H1 (cell line): ENCODE measurements at regions not wholly inside any gene's neighbourhood (a gene's known extent, or its start where the extent isn't known, plus 50 kb on each side); places are given as distances from the start of the nearest gene placed in this dataset.

ENCODE experiments used
- CTCF ChIA-PET: fragments of 300-600 bp; sonication (Branson Sonifier 250); formaldehyde crosslinking; loops from one replicate; lab custom pipeline; 2021; ENCODE audit not compliant: partially characterized antibody; lab: Charles Lee
- POLR2A ChIA-PET: fragments of 300-600 bp; sonication (Branson Sonifier 250); formaldehyde crosslinking; loops from one replicate; lab custom pipeline; 2021; ENCODE audit warnings: inconsistent platforms; ENCODE audit not compliant: partially characterized antibody; lab: Charles Lee
- DNase-seq, 2 experiments: peaks; one replicate each; pipeline versions ENCODE4 v3.0.0 to v3.0.0-alpha.2; 2010 to 2022; ENCODE audit warnings: low spot score in 2 of 2, low read depth in 1 of 2, mixed read lengths in 1 of 2
- FAIRE-seq: peaks from 2 replicates; lab custom pipeline; 2011; peaks lifted over from hg19 to GRCh38; lab: Jason Lieb, UNC
- H2AFZ ChIP-seq: 2 replicates; pipeline ENCODE4 v1.8.1; 2012; ENCODE audit warnings: low read length, inconsistent platforms
- H2AK5ac ChIP-seq: 2 replicates; pipeline ENCODE4 v1.6.1; 2013; ENCODE audit warnings: low read depth, low read length
- H2BK120ac ChIP-seq: replicated peaks from 2 replicates; pipeline ENCODE3; 2013; ENCODE audit warnings: low read depth, low read length, inconsistent platforms
- H2BK12ac ChIP-seq: 2 replicates; pipeline ENCODE4 v1.6.1; 2013; ENCODE audit warnings: low read depth, low read length
- H2BK15ac ChIP-seq: 2 replicates; pipeline ENCODE4 v1.6.1; 2013; ENCODE audit warnings: low read length
- H2BK20ac ChIP-seq: 2 replicates; pipeline ENCODE4 v1.6.1; 2013; ENCODE audit warnings: low read length
- H2BK5ac ChIP-seq: 2 replicates; pipeline ENCODE4 v1.6.1; 2013; ENCODE audit warnings: low read depth, low read length
- H3K14ac ChIP-seq: 2 replicates; pipeline ENCODE4 v1.6.1; 2013; ENCODE audit warnings: inconsistent platforms; ENCODE audit not compliant: insufficient read length
- H3K18ac ChIP-seq: 2 replicates; pipeline ENCODE4 v1.6.1; 2013; ENCODE audit warnings: low read length; ENCODE audit errors: extremely low read depth
- H3K23ac ChIP-seq: 2 replicates; pipeline ENCODE4 v1.6.1; 2013; ENCODE audit warnings: inconsistent platforms; ENCODE audit not compliant: insufficient read length
- H3K23me2 ChIP-seq: 2 replicates; pipeline ENCODE4 v1.6.1; 2013; ENCODE audit warnings: low read depth, low read length
- H3K27ac ChIP-seq: 2 replicates; pipeline ENCODE4 v1.6.1; 2011; ENCODE audit warnings: low read depth, low read length, inconsistent platforms
- H3K27me3 ChIP-seq, 4 experiments: replicated peaks in 1 of 4; 1 replicate in 1 of 4; 2 replicates in 3 of 4; pipeline versions ENCODE4 v1.6.1 to v1.8.1; 2011 to 2013; ENCODE audit warnings: low read length in 3 of 4, mild to moderate bottlenecking in 3 of 4, inconsistent platforms in 2 of 4, mixed read lengths in 2 of 4, moderate library complexity in 1 of 4; ENCODE audit not compliant: control insufficient read depth in 3 of 4, insufficient read depth in 3 of 4; ENCODE audit errors: extremely low read depth in 1 of 4
- H3K36me3 ChIP-seq, 4 experiments: 2 replicates each; pipeline versions ENCODE4 v1.6.1 to v1.8.1; 2011 to 2013; ENCODE audit warnings: mild to moderate bottlenecking in 4 of 4, low read length in 3 of 4, moderate library complexity in 2 of 4, control low read depth in 1 of 4, inconsistent platforms in 1 of 4; ENCODE audit not compliant: insufficient read depth in 4 of 4, control insufficient read depth in 2 of 4
- H3K4ac ChIP-seq: replicated peaks from 2 replicates; pipeline ENCODE3; 2013; ENCODE audit warnings: low read length, low read depth, mixed read lengths, inconsistent platforms; ENCODE audit not compliant: insufficient read length
- H3K4me1 ChIP-seq, 4 experiments: replicated peaks in 1 of 4; 1 replicate in 1 of 4; 2 replicates in 3 of 4; pipeline versions ENCODE4 v1.6.1 to v1.8.1; 2011 to 2013; ENCODE audit warnings: low read length in 3 of 4, inconsistent platforms in 2 of 4, mixed read lengths in 1 of 4; ENCODE audit not compliant: insufficient read depth in 4 of 4, control insufficient read depth in 3 of 4
- H3K4me2 ChIP-seq, 2 experiments: 2 replicates each; pipeline versions ENCODE4 v1.6.1 to v1.8.1; 2011 to 2013; ENCODE audit warnings: low read depth in 2 of 2, low read length in 2 of 2, control low read depth in 1 of 2, inconsistent platforms in 1 of 2, mild to moderate bottlenecking in 1 of 2; ENCODE audit not compliant: insufficient read depth in 1 of 2
- H3K4me3 ChIP-seq, 4 experiments: fragments of 200-600, 300-600 bp in 1 of 4; sonication (generic), shearing (Covaris generic), sonication (Bioruptor Twin) in 1 of 4; 2 replicates each; pipeline versions ENCODE4 v1.5.1 to v1.8.1; 2011 to 2016; ENCODE audit warnings: low read length in 4 of 4, low read depth in 3 of 4, control low read depth in 2 of 4, inconsistent platforms in 2 of 4, mild to moderate bottlenecking in 2 of 4, mixed read lengths in 1 of 4, moderate library complexity in 1 of 4; ENCODE audit not compliant: insufficient read depth in 2 of 4; ENCODE audit errors: extremely low read depth in 1 of 4
- H3K56ac ChIP-seq: replicated peaks from 2 replicates; pipeline ENCODE3; 2013; ENCODE audit warnings: low read depth, mild to moderate bottlenecking, mixed read lengths, low read length, inconsistent platforms; ENCODE audit not compliant: insufficient read length
- H3K79me1 ChIP-seq: 2 replicates; pipeline ENCODE4 v1.6.1; 2013; ENCODE audit warnings: low read depth, low read length, control low read depth
- H3K79me2 ChIP-seq, 2 experiments: 2 replicates each; pipeline versions ENCODE4 v1.6.1 to v1.8.1; 2012 to 2013; ENCODE audit warnings: low read length in 2 of 2, mild to moderate bottlenecking in 2 of 2, inconsistent platforms in 1 of 2; ENCODE audit not compliant: insufficient read depth in 2 of 2, control insufficient read depth in 1 of 2
- H3K9ac ChIP-seq, 4 experiments: replicated peaks in 1 of 4; 1 replicate in 1 of 4; 2 replicates in 3 of 4; pipeline versions ENCODE4 v1.6.1 to v1.8.1; 2011 to 2013; ENCODE audit warnings: low read depth in 3 of 4, low read length in 3 of 4, control low read depth in 2 of 4, mild to moderate bottlenecking in 2 of 4, moderate library complexity in 2 of 4, inconsistent platforms in 1 of 4; ENCODE audit errors: extremely low read depth in 1 of 4
- H3K9me3 ChIP-seq, 2 experiments: 2 replicates each; pipeline versions ENCODE4 v1.6.1 to v1.8.1; 2012 to 2013; ENCODE audit warnings: mild to moderate bottlenecking in 2 of 2, moderate library complexity in 2 of 2, control low read depth in 1 of 2, inconsistent platforms in 1 of 2, low read depth in 1 of 2, low read length in 1 of 2, mixed read lengths in 1 of 2; ENCODE audit not compliant: insufficient read depth in 2 of 2
- H4K20me1 ChIP-seq, 2 experiments: replicated peaks in 1 of 2; 2 replicates each; pipeline versions ENCODE3 to v1.8.1; 2011 to 2013; ENCODE audit warnings: inconsistent platforms in 2 of 2, low read length in 2 of 2, mild to moderate bottlenecking in 1 of 2; ENCODE audit not compliant: insufficient read depth in 2 of 2, control insufficient read depth in 1 of 2
- H4K5ac ChIP-seq: 2 replicates; pipeline ENCODE4 v1.6.1; 2013; ENCODE audit warnings: low read length, low read depth, mixed read lengths, inconsistent platforms; ENCODE audit not compliant: insufficient read length
- H4K8ac ChIP-seq: 2 replicates; pipeline ENCODE4 v1.8.0; 2013; ENCODE audit warnings: mild to moderate bottlenecking, moderate library complexity, low read length, inconsistent platforms; ENCODE audit not compliant: insufficient read depth; ENCODE audit errors: extremely low read depth
- H4K91ac ChIP-seq: replicated peaks from 2 replicates; pipeline ENCODE3; 2013; ENCODE audit warnings: low read length, mixed read lengths, inconsistent platforms; ENCODE audit not compliant: insufficient read length
- CBX5 ChIP-seq: fragments of 300-800, 300-1000 bp; sonication (generic); IDR thresholded peaks from 2 replicates; pipeline ENCODE4 v1.7.1; 2016; ENCODE audit warnings: antibody characterized with exemption, low read length, low read depth
- CBX8 ChIP-seq: fragments of 300-800, 300-1000 bp; sonication (generic); IDR thresholded peaks from 2 replicates; pipeline ENCODE4 v1.7.1; 2016; ENCODE audit warnings: low read depth, low read length, borderline replicate concordance
- CTCF ChIP-seq, 3 experiments: IDR thresholded peaks; 1 replicate in 2 of 3; 2 replicates in 1 of 3; pipeline versions ENCODE4 v1.5.1 to v1.6.1; 2011; ENCODE audit warnings: low read length in 3 of 3, mild to moderate bottlenecking in 3 of 3, inconsistent platforms in 2 of 3, low read depth in 1 of 3, moderate library complexity in 1 of 3; ENCODE audit not compliant: insufficient read depth in 1 of 3; ENCODE audit errors: control extremely low read depth in 1 of 3
- HDAC6 ChIP-seq: IDR thresholded peaks from one replicate; pipeline ENCODE4 v1.7.1; 2012; ENCODE audit warnings: low read depth, mild to moderate bottlenecking, inconsistent platforms, low read length, moderate library complexity
- NANOG ChIP-seq: IDR thresholded peaks from 2 replicates; pipeline ENCODE4 v1.6.1; 2011; ENCODE audit warnings: low read length, low read depth, mild to moderate bottlenecking, inconsistent platforms; ENCODE audit not compliant: insufficient read depth, poor library complexity, severe bottlenecking
- PHF8 ChIP-seq: fragments of 200-600 bp; sonication (generic); conservative IDR thresholded peaks from 2 replicates; pipeline ENCODE4 v1.7.1; 2012; ENCODE audit warnings: low read depth, mild to moderate bottlenecking, inconsistent platforms, low read length, moderate library complexity
- POLR2AphosphoS5 ChIP-seq: IDR thresholded peaks from 2 replicates; pipeline ENCODE4 v1.6.1; 2011; ENCODE audit warnings: low read depth, low read length
- SIN3A ChIP-seq, 2 experiments: IDR thresholded peaks in 1 of 2; conservative IDR thresholded peaks in 1 of 2; 2 replicates each; pipeline ENCODE4 v1.6.1; 2011 to 2012; ENCODE audit warnings: low read length in 2 of 2, improper control_type of control experiment in 1 of 2, low read depth in 1 of 2, mild to moderate bottlenecking in 1 of 2
- SIRT6 ChIP-seq: IDR thresholded peaks from one replicate; pipeline ENCODE4 v1.7.1; 2012; ENCODE audit warnings: low read length, inconsistent platforms
- SP2 ChIP-seq: IDR thresholded peaks from 2 replicates; pipeline ENCODE4 v1.6.1; 2012; ENCODE audit warnings: mild to moderate bottlenecking, low read length, inconsistent platforms
- TAF1 ChIP-seq: IDR thresholded peaks from 2 replicates; pipeline ENCODE4 v1.6.1; 2011; ENCODE audit warnings: mild to moderate bottlenecking, low read depth, low read length
- TBP ChIP-seq: IDR thresholded peaks from 2 replicates; pipeline ENCODE4 v1.6.1; 2011; ENCODE audit warnings: low read depth, low read length, improper control_type of control experiment
- WGBS, 2 experiments: shearing (Covaris generic) in 1 of 2; methylation state at CpG; one replicate each; pipeline versions ENCODE4 v1.1.6 to v1.1.7; 2013 to 2015; ENCODE audit warnings: low lambda C conversion rate in 2 of 2, mixed read lengths in 2 of 2, inconsistent platforms in 1 of 2, low coverage in 1 of 2, missing lambda C conversion rate in 1 of 2; ENCODE audit not compliant: insufficient replicate concordance in 2 of 2, insufficient coverage in 1 of 2, insufficient read length in 1 of 2; ENCODE audit errors: extremely low coverage in 1 of 2, missing lambda C conversion rate in 1 of 2; 5-methylcytosine and 5-hydroxymethylcytosine counted together

- Histone ChIP-seq H3K79me1 (no peaks in the 10 kb centered on the region), H2BK15ac (no peak overlapping the region), H2BK12ac (no peak overlapping the region), H3K4me1 (no peaks in the 10 kb centered on the region), H4K8ac (no peak overlapping the region), H4K20me1 (no peaks in the 10 kb centered on the region), H4K91ac (no peak overlapping the region), H3K4me3 (no peak overlapping the region), H3K36me3 (no peaks in the 10 kb centered on the region), H3K4me2 (no peak overlapping the region), H4K5ac (no peak overlapping the region), H3K23me2 (no peaks in the 10 kb centered on the region), H3K4ac (no peak overlapping the region), H3K9me3 (no peaks in the 10 kb centered on the region), H3K14ac (no peak overlapping the region), H3K79me2 (no peaks in the 10 kb centered on the region), H3K27me3 (no peaks in the 10 kb centered on the region), H2BK120ac (no peak overlapping the region), H3K18ac (no peak overlapping the region), H3K56ac (no peak overlapping the region), H3K23ac (no peak overlapping the region), H3K27ac (no peak overlapping the region), H2AK5ac (no peak overlapping the region), H3K9ac (no peak overlapping the region), H2AFZ (no peak overlapping the region), H2BK5ac (no peak overlapping the region), H2BK20ac (no peak overlapping the region)
- ChIA-PET CTCF (no interaction called here), POLR2A (no interaction called here)
- no peak for FAIRE-seq
- DNase-seq, result no peak
- WGBS, 2 experiments, result 96% methylated on average over 3 of the region's 3 CpGs; no CpG with 5 or more reads in 1 of the 2 experiments
- TF ChIP-seq CBX5 (no peak), POLR2AphosphoS5 (no peak), TBP (no peak), CBX8 (no peak), SIN3A (conservative IDR thresholded peaks at IDR 0.05 in 1 of 2, IDR thresholded peaks at IDR 0.05 in 1 of 2; ENCODE audit: low read depth in 1 of 2, low read length in 2 of 2) (no peak), PHF8 (no peak), SIRT6 (no peak), TAF1 (no peak), SP2 (no peak), NANOG (no peak), CTCF (IDR thresholded peaks at IDR 0.05; ENCODE audit: control extremely low read depth in 1 of 3, insufficient read depth in 1 of 3, low read depth in 1 of 3, low read length in 3 of 3) (no peak), HDAC6 (no peak)
These were observed 266.5 kb upstream of the CCDC54 start for GRCh38 chr3:107110596-107111305.
